Adrenal gland (tissue), 9 donors: ENCODE measurements at regions not wholly inside any gene's neighbourhood (a gene's known extent, or its start where the extent isn't known, plus 50 kb on each side); places are given as distances from the start of the nearest gene placed in this dataset.
A peak's percentile ranks its signal among the peaks of the same experiment; 100 is the strongest.

Experiments used
- DNase-seq, 7 donors: peaks; one replicate each; pipeline ENCODE4 v3.0.0-alpha.2; 2019 to 2020
- H3K27ac ChIP-seq, 5 donors: fragments of 200-600 bp; sonication (generic) in 4 of 5; 1 replicate in 3 of 5; 2 replicates in 2 of 5; pipeline versions ENCODE4 v1.5.1 to v1.8.0; 2016 to 2020; ENCODE audit warnings: mild to moderate bottlenecking in 1 of 5
- H3K27me3 ChIP-seq: fragments of 200-600 bp; 2 replicates; pipeline ENCODE4 v1.8.0; 2021
- H3K36me3 ChIP-seq, 2 donors: fragments of 200-600 bp; replicated peaks in 1 of 2; 1 replicate in 1 of 2; 2 replicates in 1 of 2; pipeline versions ENCODE4 v1.5.1 to v1.8.0; 2018 to 2022
- H3K4me1 ChIP-seq, 2 donors: fragments of 200-600 bp; replicated peaks in 1 of 2; 1 replicate in 1 of 2; 2 replicates in 1 of 2; pipeline versions ENCODE4 v1.5.1 to v1.8.0; 2018 to 2021
- H3K4me3 ChIP-seq, 4 donors: fragments of 200-600 bp; sonication (generic) in 3 of 4; one replicate each; pipeline ENCODE4 v1.5.1; 2016 to 2018
- H3K9me3 ChIP-seq, 3 donors: fragments of 200-600 bp; sonication (generic) in 1 of 3; replicated peaks in 1 of 3; 1 replicate in 2 of 3; 2 replicates in 1 of 3; pipeline versions ENCODE4 v1.5.1 to v1.8.0; 2016 to 2021
- POLR2A ChIP-seq, 2 donors: fragments of 450-650 bp; IDR thresholded peaks; one replicate each; pipeline ENCODE4 v1.6.1; 2017; ENCODE audit warnings: antibody characterized with exemption in 2 of 2, mild to moderate bottlenecking in 2 of 2, moderate library complexity in 1 of 2
- WGBS, 4 donors: extraction: QIAGEN DNeasy Blood & Tissue Kit in 2 of 4; methylation state at CpG; one replicate each; pipeline versions ENCODE4 v1.1.5 to v1.1.7; 2013 to 2017; 5-methylcytosine and 5-hydroxymethylcytosine counted together
- intact Hi-C, 2 donors: fragments of 100-400 bp; cut with DNase I; formaldehyde crosslinking; loops; one replicate each; pipeline versions ENCODE4 v1.14.1 to v1.15.0; 2022 to 2023
- TF ChIP-seq, protein P1 (sequence below), 6 experiments: fragments of 450-650 bp in 4 of 6; fragments of 200-600 bp in 2 of 6; sonication (generic) in 1 of 6; IDR thresholded peaks; 1 replicate in 5 of 6; 2 replicates in 1 of 6; pipeline versions ENCODE4 v1.5.1 to v1.8.0; 2016 to 2021; ENCODE audit warnings: antibody characterized with exemption in 6 of 6, mild to moderate bottlenecking in 2 of 6, moderate library complexity in 1 of 6
- donor health status: healthy with polysubstance abuse.
- donor health status: Bipolar disorder and iron deficiency.
- donor health status: DM: yes; HTN: yes; CAD: no.
- donor health status: DM: no; HTN: no; CAD: no.
- donor health status: DM: no; HTN: no; CAD: no.

GRCh38 chr14:25431211-25432076 lies 381.5 kb upstream of the STXBP6 start:
- Histone ChIP-seq H3K9me3 (no peaks in the 10 kb centered on the region), H3K27me3 (no peaks in the 10 kb centered on the region), H3K27ac (no peak overlapping the region), H3K4me1 (no peaks in the 10 kb centered on the region), H3K36me3 (no peaks in the 10 kb centered on the region), H3K4me3 (no peak overlapping the region)
- 77 to 85% (median 80%) methylated on average over 20 to 21 of the region's 21 CpGs for WGBS, 4 donors
- TF ChIP-seq POLR2A (IDR thresholded peaks at IDR 0.05): no peak
- TF ChIP-seq, protein P1, sequence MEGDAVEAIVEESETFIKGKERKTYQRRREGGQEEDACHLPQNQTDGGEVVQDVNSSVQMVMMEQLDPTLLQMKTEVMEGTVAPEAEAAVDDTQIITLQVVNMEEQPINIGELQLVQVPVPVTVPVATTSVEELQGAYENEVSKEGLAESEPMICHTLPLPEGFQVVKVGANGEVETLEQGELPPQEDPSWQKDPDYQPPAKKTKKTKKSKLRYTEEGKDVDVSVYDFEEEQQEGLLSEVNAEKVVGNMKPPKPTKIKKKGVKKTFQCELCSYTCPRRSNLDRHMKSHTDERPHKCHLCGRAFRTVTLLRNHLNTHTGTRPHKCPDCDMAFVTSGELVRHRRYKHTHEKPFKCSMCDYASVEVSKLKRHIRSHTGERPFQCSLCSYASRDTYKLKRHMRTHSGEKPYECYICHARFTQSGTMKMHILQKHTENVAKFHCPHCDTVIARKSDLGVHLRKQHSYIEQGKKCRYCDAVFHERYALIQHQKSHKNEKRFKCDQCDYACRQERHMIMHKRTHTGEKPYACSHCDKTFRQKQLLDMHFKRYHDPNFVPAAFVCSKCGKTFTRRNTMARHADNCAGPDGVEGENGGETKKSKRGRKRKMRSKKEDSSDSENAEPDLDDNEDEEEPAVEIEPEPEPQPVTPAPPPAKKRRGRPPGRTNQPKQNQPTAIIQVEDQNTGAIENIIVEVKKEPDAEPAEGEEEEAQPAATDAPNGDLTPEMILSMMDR (IDR thresholded peaks at IDR 0.05): peak in 5 of 6 experiments; percentile 17 to 51 (median 42)
- peak; percentile 26 to 77 (median 50) for DNase-seq
- intact Hi-C loops: loop anchor here in 1 of 2 donors (2.0 kb wide), 1 partner anchor 107 kb away; no protein-coding TSS in a partner anchor

DNA sequence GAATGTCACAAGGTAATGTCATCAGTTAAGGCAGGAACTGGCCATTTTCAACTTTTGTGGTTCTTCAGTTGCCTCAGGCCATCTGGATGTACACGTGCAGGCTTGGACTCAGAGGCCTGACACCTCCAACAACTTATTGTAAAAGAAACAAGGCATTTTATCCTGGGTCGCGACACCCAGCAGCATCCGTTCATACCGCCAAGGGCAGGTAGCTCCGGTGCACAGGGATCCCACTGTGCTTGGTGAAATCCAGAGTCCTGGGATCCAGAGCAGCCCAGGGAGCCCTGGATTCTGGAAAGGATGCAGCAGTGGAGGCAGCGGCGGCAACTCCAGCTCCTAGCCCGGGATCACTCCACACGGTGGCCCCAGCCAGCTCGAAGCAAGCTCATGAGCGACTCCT lies 380.9 kb upstream of the STXBP6 start:
- Histone ChIP-seq H3K4me1 (no peaks in the 10 kb centered on the region), H3K4me3 (no peak overlapping the region), H3K27me3 (no peaks in the 10 kb centered on the region), H3K36me3 (no peaks in the 10 kb centered on the region), H3K9me3 (no peaks in the 10 kb centered on the region), H3K27ac (no peak overlapping the region)
- 79 to 91% (median 84%) methylated on average over 9 to 12 of the region's 12 CpGs for WGBS, 4 donors
- DNase-seq: no peak
- intact Hi-C loops: loop anchor here in 1 of 2 donors (2.0 kb wide), 1 partner anchor 108 kb away; no protein-coding TSS in a partner anchor
- no peak for TF ChIP-seq POLR2A (IDR thresholded peaks at IDR 0.05)
- TF ChIP-seq, protein P1 (IDR thresholded peaks at IDR 0.05): no peak

- Histone ChIP-seq H3K4me3 (no peak overlapping the region), H3K36me3 (no peaks in the 10 kb centered on the region), H3K9me3 (peaks cover 0 to 4% (median 0%) of the 10 kb centered on the region in 3 donors), H3K27me3 (no peaks in the 10 kb centered on the region), H3K4me1 (no peaks in the 10 kb centered on the region), H3K27ac (no peak overlapping the region)
- TF ChIP-seq, protein P1 (IDR thresholded peaks at IDR 0.05): no peak
- no peak for TF ChIP-seq POLR2A (IDR thresholded peaks at IDR 0.05)
- DNase-seq: no peak
- intact Hi-C loops: no loop called here
Observed at GRCh38 chr14:25412998-25413397, 363.1 kb upstream of the STXBP6 start.

- H3K4me1 ChIP-seq: no peaks in the 10 kb centered on the region
- intact Hi-C loops: no loop called here
- WGBS, 4 donors: 43 to 54% (median 51%) methylated on average over 6 of the region's 6 CpGs
- H3K27ac ChIP-seq: no peak overlapping the region
- H3K9me3 ChIP-seq: peaks cover 0 to 4% (median 0%) of the 10 kb centered on the region in 3 donors
- no peak for TF ChIP-seq POLR2A (IDR thresholded peaks at IDR 0.05)
- TF ChIP-seq, protein P1 (IDR thresholded peaks at IDR 0.05): peak in 3 of 6 experiments; percentile 13 to 37 (median 26)
- no peaks in the 10 kb centered on the region for H3K27me3 ChIP-seq
- H3K4me3 ChIP-seq: no peak overlapping the region
- no peak for DNase-seq
- H3K36me3 ChIP-seq: no peaks in the 10 kb centered on the region
Observed at GRCh38 chr14:25411781-25412757, 362.1 kb upstream of the STXBP6 start.
